PC-3 (cell line): ENCODE measurements at regions not wholly inside any gene's neighbourhood (a gene's known extent, or its start where the extent isn't known, plus 50 kb on each side); places are given as distances from the start of the nearest gene placed in this dataset.

Experiments used
- ATAC-seq: fragments of 200-7000 bp; cut with Tn5 transposase; 2 replicates; pipeline ENCODE4 v1.9.1; 2020; ENCODE audit warnings: mild to moderate bottlenecking, moderate library complexity
- BruUV-seq: library from RNA; stranded (reverse); fragments of 400-500 nt; replicated peaks from 2 replicates; lab custom pipeline; 2021; lab: Mats Ljungman, UMichigan
- CTCF ChIA-PET: fragments of 300-600 bp; sonication (Branson Sonifier 250); formaldehyde crosslinking; loops from one replicate; lab custom pipeline; 2022; ENCODE audit warnings: antibody characterized with exemption; lab: Charles Lee
- POLR2A ChIA-PET: fragments of 300-600 bp; sonication (Branson Sonifier 250); formaldehyde crosslinking; loops from one replicate; lab custom pipeline; 2022; ENCODE audit warnings: antibody characterized with exemption; ENCODE audit not compliant: unreplicated experiment; lab: Charles Lee
- DNase-seq: peaks from one replicate; pipeline ENCODE4 v3.0.0-alpha.2; 2015
- H2AFZ ChIP-seq: fragments of 300-600 bp; sonication (generic); 2 replicates; pipeline ENCODE4 v1.6.0; 2016; ENCODE audit warnings: antibody characterized with exemption, low read length
- H3F3A ChIP-seq: fragments of 300-600 bp; sonication (generic); one replicate; pipeline ENCODE4 v1.6.0; 2017; ENCODE audit warnings: antibody characterized with exemption, low read length, control low read depth, mild to moderate bottlenecking; ENCODE audit not compliant: unreplicated experiment
- H3K27ac ChIP-seq: fragments of 300-600 bp; sonication (generic); 2 replicates; pipeline ENCODE4 v1.5.1; 2016; ENCODE audit warnings: mild to moderate bottlenecking, low read length
- H3K27me3 ChIP-seq: fragments of 300-600 bp; sonication (generic); 2 replicates; pipeline ENCODE4 v1.6.1; 2016; ENCODE audit warnings: low read length, mixed read lengths
- H3K36me3 ChIP-seq: fragments of 300-600 bp; sonication (generic); 2 replicates; pipeline ENCODE4 v1.6.1; 2016; ENCODE audit warnings: low read depth, mixed run types, low read length, mixed read lengths
- H3K4me1 ChIP-seq: fragments of 300-600 bp; sonication (generic); 2 replicates; pipeline ENCODE4 v1.5.1; 2016; ENCODE audit warnings: low read length; ENCODE audit not compliant: insufficient read depth
- H3K4me2 ChIP-seq: fragments of 300-600 bp; sonication (generic); 2 replicates; pipeline ENCODE4 v1.6.0; 2016; ENCODE audit warnings: low read length
- H3K4me3 ChIP-seq: fragments of 300-600 bp; sonication (generic); 2 replicates; pipeline ENCODE4 v1.5.1; 2016; ENCODE audit warnings: mild to moderate bottlenecking, low read length, mixed read lengths
- H3K79me2 ChIP-seq: fragments of 300-600 bp; sonication (generic); 2 replicates; pipeline ENCODE4 v1.6.1; 2017; ENCODE audit warnings: low read length, mixed read lengths
- H3K9ac ChIP-seq: fragments of 300-600 bp; sonication (generic); 2 replicates; pipeline ENCODE4 v1.6.0; 2016; ENCODE audit warnings: mild to moderate bottlenecking, low read length
- H3K9me2 ChIP-seq: fragments of 300-600 bp; sonication (generic); replicated peaks from 2 replicates; pipeline ENCODE4 v1.6.1; 2016; ENCODE audit warnings: mixed run types, low read length, mixed read lengths
- H3K9me3 ChIP-seq: fragments of 300-600 bp; sonication (generic); 2 replicates; pipeline ENCODE4 v1.6.1; 2016; ENCODE audit warnings: low read length, mixed read lengths
- H4K20me1 ChIP-seq: fragments of 300-600 bp; sonication (generic); 2 replicates; pipeline ENCODE4 v1.6.1; 2016; ENCODE audit warnings: low read length, mixed read lengths
- EZH2 ChIP-seq: fragments of 300-600 bp; sonication (generic); IDR thresholded peaks from one replicate; pipeline ENCODE4 v1.6.1; 2017; ENCODE audit warnings: antibody characterized with exemption, mild to moderate bottlenecking, low read length; ENCODE audit not compliant: unreplicated experiment
- EZH2phosphoT487 ChIP-seq: fragments of 300-600 bp; sonication (generic); IDR thresholded peaks from 2 replicates; pipeline ENCODE4 v1.6.1; 2018; ENCODE audit warnings: mild to moderate bottlenecking, antibody characterized with exemption, low read length, borderline replicate concordance
- intact Hi-C: fragments of 100-400 bp; cut with micrococcal nuclease; formaldehyde crosslinking; loops from 2 replicates; pipeline ENCODE4 v1.9.0; 2023
- TF ChIP-seq, protein P1 (sequence below): fragments of 300-600 bp; sonication (generic); conservative IDR thresholded peaks from 2 replicates; pipeline ENCODE4 v1.5.1; 2017; ENCODE audit warnings: antibody characterized with exemption, low read depth, mild to moderate bottlenecking, low read length

DNA sequence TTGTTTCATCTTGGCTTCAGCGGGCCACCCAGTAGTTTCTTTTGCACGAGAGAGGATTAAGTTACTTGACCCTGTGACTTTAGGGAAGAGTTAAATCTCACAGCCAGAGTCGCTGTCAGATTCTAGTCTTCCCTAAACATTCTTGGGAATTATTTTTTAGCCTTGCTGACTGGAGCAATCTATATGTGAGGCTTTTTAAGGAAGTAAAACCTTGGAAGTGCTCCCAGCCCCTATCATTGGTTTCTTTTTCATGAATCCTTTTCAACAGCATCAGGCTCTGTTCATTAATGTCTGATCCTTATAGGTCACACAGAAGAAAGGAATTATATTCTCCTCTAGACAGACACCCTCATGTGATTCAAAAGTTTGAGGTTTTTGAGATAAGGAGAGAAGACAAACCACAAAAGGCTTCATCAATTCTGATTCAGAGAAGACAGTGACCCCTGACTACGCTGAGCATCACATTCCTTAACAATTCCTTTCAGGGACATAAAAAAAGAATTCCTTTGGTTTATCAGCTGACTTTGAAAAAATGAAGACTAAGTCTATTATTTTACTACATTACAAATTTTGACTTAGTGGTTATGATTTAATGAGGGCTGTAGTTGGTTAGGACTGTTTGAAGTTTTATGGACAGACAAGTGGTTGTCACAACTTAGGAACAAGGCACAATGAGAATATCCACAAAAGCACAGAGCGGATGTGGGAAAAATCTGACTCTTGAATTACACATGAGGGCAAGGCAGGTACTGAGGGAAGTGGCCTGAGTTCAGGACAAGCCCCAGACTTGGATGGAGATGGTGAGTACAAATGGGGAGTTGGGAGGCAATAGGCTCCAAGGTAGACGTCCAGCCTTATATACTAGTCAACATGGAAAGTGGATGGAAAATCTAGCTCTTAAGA is 171.1 kb upstream of the STT3B start:
- no TSS peak for BruUV-seq
- H3K4me1 ChIP-seq: peaks cover 17% of the 10 kb centered on the region; the same call in 1 of the 2 replicates
- ATAC-seq: peak; percentile 53
- no peaks in the 10 kb centered on the region for H4K20me1 ChIP-seq
- peak; percentile 57 for DNase-seq
- H3K9me3 ChIP-seq: no peaks in the 10 kb centered on the region
- CTCF ChIA-PET: no interaction called here
- no peak overlapping the region for H2AFZ ChIP-seq
- no peaks in the 10 kb centered on the region for H3F3A ChIP-seq
- no peak overlapping the region for H3K9ac ChIP-seq
- intact Hi-C loops: no loop called here
- H3K27me3 ChIP-seq: no peaks in the 10 kb centered on the region
- no peak overlapping the region for H3K4me3 ChIP-seq
- no peaks in the 10 kb centered on the region for H3K36me3 ChIP-seq
- no peaks in the 10 kb centered on the region for H3K79me2 ChIP-seq
- POLR2A ChIA-PET: no interaction called here
- no peaks in the 10 kb centered on the region for H3K9me2 ChIP-seq
- TF ChIP-seq, protein P1, sequence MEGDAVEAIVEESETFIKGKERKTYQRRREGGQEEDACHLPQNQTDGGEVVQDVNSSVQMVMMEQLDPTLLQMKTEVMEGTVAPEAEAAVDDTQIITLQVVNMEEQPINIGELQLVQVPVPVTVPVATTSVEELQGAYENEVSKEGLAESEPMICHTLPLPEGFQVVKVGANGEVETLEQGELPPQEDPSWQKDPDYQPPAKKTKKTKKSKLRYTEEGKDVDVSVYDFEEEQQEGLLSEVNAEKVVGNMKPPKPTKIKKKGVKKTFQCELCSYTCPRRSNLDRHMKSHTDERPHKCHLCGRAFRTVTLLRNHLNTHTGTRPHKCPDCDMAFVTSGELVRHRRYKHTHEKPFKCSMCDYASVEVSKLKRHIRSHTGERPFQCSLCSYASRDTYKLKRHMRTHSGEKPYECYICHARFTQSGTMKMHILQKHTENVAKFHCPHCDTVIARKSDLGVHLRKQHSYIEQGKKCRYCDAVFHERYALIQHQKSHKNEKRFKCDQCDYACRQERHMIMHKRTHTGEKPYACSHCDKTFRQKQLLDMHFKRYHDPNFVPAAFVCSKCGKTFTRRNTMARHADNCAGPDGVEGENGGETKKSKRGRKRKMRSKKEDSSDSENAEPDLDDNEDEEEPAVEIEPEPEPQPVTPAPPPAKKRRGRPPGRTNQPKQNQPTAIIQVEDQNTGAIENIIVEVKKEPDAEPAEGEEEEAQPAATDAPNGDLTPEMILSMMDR: no peak
- TF ChIP-seq EZH2phosphoT487 (no peak), EZH2 (no peak)
- H3K27ac ChIP-seq: 0 out of 2 replicates have a peak overlapping the region, but pooled peaks have one; percentile 1
- H3K4me2 ChIP-seq: peak overlapping the region; percentile 45

DNA sequence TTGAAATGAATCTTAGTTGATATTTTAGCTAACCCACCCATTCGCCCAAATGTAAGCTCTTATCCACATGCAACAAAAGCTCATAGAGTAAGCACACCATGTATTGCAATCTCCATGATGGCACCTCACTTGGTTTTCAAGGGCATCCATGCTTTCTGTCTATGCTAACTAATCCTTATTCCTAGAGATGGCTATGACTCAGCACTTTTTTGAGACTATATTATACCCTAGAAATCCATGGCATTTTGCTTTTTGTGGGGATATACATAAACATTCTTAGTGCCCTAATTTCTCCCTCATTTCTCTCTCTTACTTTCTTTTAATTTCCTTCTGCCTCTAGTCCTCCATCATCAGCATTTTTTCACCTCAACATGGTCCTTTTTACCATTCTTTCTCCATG is 168.5 kb upstream of the STT3B start:
- Histone ChIP-seq H3K27ac (no peak overlapping the region), H3K9me3 (no peaks in the 10 kb centered on the region), H2AFZ (no peak overlapping the region), H3F3A (no peaks in the 10 kb centered on the region), H3K27me3 (no peaks in the 10 kb centered on the region), H3K4me1 (peaks cover 17% of the 10 kb centered on the region; the same call in 1 of the 2 replicates), H3K4me2 (no peak overlapping the region), H3K9me2 (no peaks in the 10 kb centered on the region), H4K20me1 (no peaks in the 10 kb centered on the region), H3K36me3 (no peaks in the 10 kb centered on the region), H3K9ac (no peak overlapping the region), H3K79me2 (no peaks in the 10 kb centered on the region), H3K4me3 (no peak overlapping the region)
- no TSS peak for BruUV-seq
- TF ChIP-seq EZH2phosphoT487 (no peak), EZH2 (no peak)
- TF ChIP-seq, protein P1: no peak
- POLR2A ChIA-PET: no interaction called here
- CTCF ChIA-PET: no interaction called here
- no peak for DNase-seq
- intact Hi-C loops: no loop called here
- no peak for ATAC-seq

DNA sequence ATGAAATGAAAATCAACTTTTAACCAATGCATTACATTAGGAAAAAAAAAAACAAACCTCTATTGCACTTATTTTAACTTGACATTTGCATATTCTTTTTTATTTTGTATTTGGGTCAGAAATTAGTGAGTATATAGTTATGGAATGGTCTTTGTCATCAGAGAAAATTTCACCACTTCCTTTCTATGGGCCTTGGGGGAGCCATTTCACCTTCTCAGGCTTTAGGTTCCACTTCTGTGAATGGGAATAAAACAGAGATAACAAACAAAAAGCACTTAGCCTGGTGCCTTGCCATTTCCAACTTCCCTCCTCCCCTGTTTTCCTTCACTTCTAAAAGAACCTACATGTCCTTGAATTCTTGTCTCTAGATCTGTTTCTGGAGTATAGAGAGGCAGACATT is 168.0 kb upstream of the STT3B start:
- no peak overlapping the region for H3K4me3 ChIP-seq
- H2AFZ ChIP-seq: peak overlapping the region; percentile 44
- H3K27ac ChIP-seq: no peak overlapping the region
- TF ChIP-seq EZH2phosphoT487: no peak
- TF ChIP-seq, protein P1: peak; percentile 50
- TF ChIP-seq EZH2: no peak
- H3K9ac ChIP-seq: no peak overlapping the region
- H3K9me2 ChIP-seq: no peaks in the 10 kb centered on the region
- no peaks in the 10 kb centered on the region for H3K36me3 ChIP-seq
- intact Hi-C loops: no loop called here
- DNase-seq (peak; percentile 47), ATAC-seq (peak; percentile 56)
- H3K27me3 ChIP-seq: no peaks in the 10 kb centered on the region
- H3K9me3 ChIP-seq: no peaks in the 10 kb centered on the region
- peaks cover 20% of the 10 kb centered on the region; the same call in 1 of the 2 replicates for H3K4me1 ChIP-seq
- no TSS peak for BruUV-seq
- CTCF ChIA-PET: no interaction called here
- no peaks in the 10 kb centered on the region for H3F3A ChIP-seq
- H4K20me1 ChIP-seq: no peaks in the 10 kb centered on the region
- POLR2A ChIA-PET: no interaction called here
- no peak overlapping the region for H3K4me2 ChIP-seq
- no peaks in the 10 kb centered on the region for H3K79me2 ChIP-seq
